HepG2 (cell line): ENCODE measurements at regions not wholly inside any gene's neighbourhood (a gene's known extent, or its start where the extent isn't known, plus 50 kb on each side); places are given as distances from the start of the nearest gene placed in this dataset.

Experiments
- TCF7 ChIP-seq: sonication (generic); IDR thresholded peaks from 2 replicates; pipeline ENCODE4 v1.6.1; 2016; ENCODE audit warnings: antibody characterized with exemption, low read depth
- TF ChIP-seq, protein P1 (sequence below): sonication (generic); formaldehyde crosslinking; conservative IDR thresholded peaks from 2 replicates; pipeline ENCODE4 v1.4.0; 2020; ENCODE audit warnings: missing genetic modification reagents
- TF ChIP-seq, protein P2 (sequence below), 2 experiments: sonication (generic) in 1 of 2; formaldehyde crosslinking in 1 of 2; IDR thresholded peaks; 2 replicates each; pipeline versions ENCODE4 v1.4.0 to v1.6.1; 2018 to 2020; ENCODE audit warnings: missing genetic modification reagents in 2 of 2, borderline replicate concordance in 1 of 2, low read depth in 1 of 2, mild to moderate bottlenecking in 1 of 2, missing biosample characterization in 1 of 2
- TF ChIP-seq, protein P3 (sequence below): sonication (generic); formaldehyde crosslinking; IDR thresholded peaks from 2 replicates; pipeline ENCODE4 v1.5.0; 2020; ENCODE audit warnings: mild to moderate bottlenecking, missing genetic modification reagents, moderate library complexity

DNA sequence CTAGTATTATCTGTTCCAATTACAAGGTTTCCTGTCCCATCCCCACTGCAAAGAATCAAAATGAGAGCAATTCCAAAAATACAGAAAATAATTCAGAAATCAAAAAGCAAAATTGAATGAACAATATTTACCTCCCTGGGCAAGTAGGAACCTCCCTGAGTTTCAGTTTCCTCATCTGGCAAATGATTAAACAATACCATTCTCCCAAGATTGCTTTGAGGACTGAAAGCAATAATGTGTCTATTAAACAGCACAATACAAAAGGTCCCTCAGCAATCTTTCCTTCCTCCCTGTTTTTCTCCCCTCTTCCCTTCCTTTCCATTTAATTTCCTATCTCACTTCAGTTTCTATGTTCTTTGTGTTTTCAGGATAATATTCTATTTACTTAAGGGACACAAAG lies 171.0 kb downstream of the ZC3H11B start:
- TF ChIP-seq, protein P1, sequence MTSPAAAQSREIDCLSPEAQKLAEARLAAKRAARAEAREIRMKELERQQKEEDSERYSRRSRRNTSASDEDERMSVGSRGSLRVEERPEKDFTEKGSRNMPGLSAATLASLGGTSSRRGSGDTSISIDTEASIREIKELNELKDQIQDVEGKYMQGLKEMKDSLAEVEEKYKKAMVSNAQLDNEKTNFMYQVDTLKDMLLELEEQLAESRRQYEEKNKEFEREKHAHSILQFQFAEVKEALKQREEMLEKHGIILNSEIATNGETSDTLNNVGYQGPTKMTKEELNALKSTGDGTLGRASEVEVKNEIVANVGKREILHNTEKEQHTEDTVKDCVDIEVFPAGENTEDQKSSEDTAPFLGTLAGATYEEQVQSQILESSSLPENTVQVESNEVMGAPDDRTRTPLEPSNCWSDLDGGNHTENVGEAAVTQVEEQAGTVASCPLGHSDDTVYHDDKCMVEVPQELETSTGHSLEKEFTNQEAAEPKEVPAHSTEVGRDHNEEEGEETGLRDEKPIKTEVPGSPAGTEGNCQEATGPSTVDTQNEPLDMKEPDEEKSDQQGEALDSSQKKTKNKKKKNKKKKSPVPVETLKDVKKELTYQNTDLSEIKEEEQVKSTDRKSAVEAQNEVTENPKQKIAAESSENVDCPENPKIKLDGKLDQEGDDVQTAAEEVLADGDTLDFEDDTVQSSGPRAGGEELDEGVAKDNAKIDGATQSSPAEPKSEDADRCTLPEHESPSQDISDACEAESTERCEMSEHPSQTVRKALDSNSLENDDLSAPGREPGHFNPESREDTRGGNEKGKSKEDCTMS (CRISPR knock-in tag) = no peak
- no peak for TF ChIP-seq TCF7
- TF ChIP-seq, protein P2, sequence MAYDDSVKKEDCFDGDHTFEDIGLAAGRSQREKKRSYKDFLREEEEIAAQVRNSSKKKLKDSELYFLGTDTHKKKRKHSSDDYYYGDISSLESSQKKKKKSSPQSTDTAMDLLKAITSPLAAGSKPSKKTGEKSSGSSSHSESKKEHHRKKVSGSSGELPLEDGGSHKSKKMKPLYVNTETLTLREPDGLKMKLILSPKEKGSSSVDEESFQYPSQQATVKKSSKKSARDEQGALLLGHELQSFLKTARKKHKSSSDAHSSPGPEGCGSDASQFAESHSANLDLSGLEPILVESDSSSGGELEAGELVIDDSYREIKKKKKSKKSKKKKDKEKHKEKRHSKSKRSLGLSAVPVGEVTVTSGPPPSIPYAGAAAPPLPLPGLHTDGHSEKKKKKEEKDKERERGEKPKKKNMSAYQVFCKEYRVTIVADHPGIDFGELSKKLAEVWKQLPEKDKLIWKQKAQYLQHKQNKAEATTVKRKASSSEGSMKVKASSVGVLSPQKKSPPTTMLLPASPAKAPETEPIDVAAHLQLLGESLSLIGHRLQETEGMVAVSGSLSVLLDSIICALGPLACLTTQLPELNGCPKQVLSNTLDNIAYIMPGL (CRISPR knock-in tag; IDR thresholded peaks at IDR 0.05; ENCODE audit: borderline replicate concordance in 1 of 2, low read depth in 1 of 2) = no peak
- TF ChIP-seq, protein P3, sequence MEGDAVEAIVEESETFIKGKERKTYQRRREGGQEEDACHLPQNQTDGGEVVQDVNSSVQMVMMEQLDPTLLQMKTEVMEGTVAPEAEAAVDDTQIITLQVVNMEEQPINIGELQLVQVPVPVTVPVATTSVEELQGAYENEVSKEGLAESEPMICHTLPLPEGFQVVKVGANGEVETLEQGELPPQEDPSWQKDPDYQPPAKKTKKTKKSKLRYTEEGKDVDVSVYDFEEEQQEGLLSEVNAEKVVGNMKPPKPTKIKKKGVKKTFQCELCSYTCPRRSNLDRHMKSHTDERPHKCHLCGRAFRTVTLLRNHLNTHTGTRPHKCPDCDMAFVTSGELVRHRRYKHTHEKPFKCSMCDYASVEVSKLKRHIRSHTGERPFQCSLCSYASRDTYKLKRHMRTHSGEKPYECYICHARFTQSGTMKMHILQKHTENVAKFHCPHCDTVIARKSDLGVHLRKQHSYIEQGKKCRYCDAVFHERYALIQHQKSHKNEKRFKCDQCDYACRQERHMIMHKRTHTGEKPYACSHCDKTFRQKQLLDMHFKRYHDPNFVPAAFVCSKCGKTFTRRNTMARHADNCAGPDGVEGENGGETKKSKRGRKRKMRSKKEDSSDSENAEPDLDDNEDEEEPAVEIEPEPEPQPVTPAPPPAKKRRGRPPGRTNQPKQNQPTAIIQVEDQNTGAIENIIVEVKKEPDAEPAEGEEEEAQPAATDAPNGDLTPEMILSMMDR = no peak
